DOHH2 (cell line): ENCODE measurements at regions not wholly inside any gene's neighbourhood (a gene's known extent, or its start where the extent isn't known, plus 50 kb on each side); places are given as distances from the start of the nearest gene placed in this dataset.

Experiments used
- H3F3A ChIP-seq: fragments of 200-600 bp; sonication (generic), shearing (Covaris generic); 2 replicates; pipeline ENCODE4 v1.6.0; 2016; ENCODE audit warnings: antibody characterized with exemption, mild to moderate bottlenecking; ENCODE audit not compliant: control insufficient read depth, insufficient read depth
- H3K27ac ChIP-seq: fragments of 200-600 bp; sonication (generic); 2 replicates; pipeline ENCODE4 v1.5.1; 2014; ENCODE audit warnings: low read depth, mild to moderate bottlenecking, low read length, moderate library complexity
- H3K27me3 ChIP-seq: fragments of 200-600 bp; sonication (generic); 2 replicates; pipeline ENCODE4 v1.6.1; 2014; ENCODE audit warnings: mild to moderate bottlenecking, low read length, mixed read lengths; ENCODE audit not compliant: control insufficient read depth
- H3K36me3 ChIP-seq: fragments of 200-600 bp; sonication (generic); 2 replicates; pipeline ENCODE4 v1.6.1; 2014; ENCODE audit warnings: mild to moderate bottlenecking, low read length, moderate library complexity, mixed read lengths; ENCODE audit not compliant: control insufficient read depth
- H3K4me1 ChIP-seq: fragments of 200-600 bp; sonication (generic); 2 replicates; pipeline ENCODE4 v1.6.1; 2014; ENCODE audit warnings: mild to moderate bottlenecking, low read length, mixed read lengths; ENCODE audit not compliant: control insufficient read depth
- H3K4me2 ChIP-seq: fragments of 200-600 bp; sonication (generic); 2 replicates; pipeline ENCODE4 v1.6.0; 2014; ENCODE audit warnings: mild to moderate bottlenecking, low read length, moderate library complexity
- H3K4me3 ChIP-seq: fragments of 200-600 bp; sonication (generic); 2 replicates; pipeline ENCODE4 v1.5.1; 2014; ENCODE audit warnings: mild to moderate bottlenecking, low read length, mixed read lengths
- H3K79me2 ChIP-seq: fragments of 200-600 bp; sonication (generic); 2 replicates; pipeline ENCODE4 v1.6.1; 2014; ENCODE audit warnings: mild to moderate bottlenecking, low read length, mixed read lengths; ENCODE audit not compliant: control insufficient read depth
- H3K9me2 ChIP-seq: fragments of 200-600 bp; sonication (generic); replicated peaks from 2 replicates; pipeline ENCODE4 v1.6.1; 2014; ENCODE audit warnings: mild to moderate bottlenecking, low read length, mixed read lengths; ENCODE audit not compliant: control insufficient read depth
- H3K9me3 ChIP-seq: fragments of 200-600 bp; sonication (generic); 2 replicates; pipeline ENCODE4 v1.6.1; 2014; ENCODE audit warnings: antibody characterized with exemption, low read length, mixed read lengths; ENCODE audit not compliant: control insufficient read depth, insufficient read depth
- H4K20me1 ChIP-seq: fragments of 200-600 bp; sonication (generic); 2 replicates; pipeline ENCODE4 v1.6.0; 2014; ENCODE audit warnings: low read depth, mild to moderate bottlenecking, antibody characterized with exemption, low read length, moderate library complexity; ENCODE audit not compliant: control insufficient read depth, insufficient read depth
- EZH2phosphoT487 ChIP-seq: fragments of 200-600 bp; sonication (generic); IDR thresholded peaks from 2 replicates; pipeline ENCODE4 v1.6.1; 2017; ENCODE audit warnings: borderline replicate concordance, mild to moderate bottlenecking, antibody characterized with exemption, low read length, moderate library complexity, mixed read lengths
- TF ChIP-seq, protein P1 (sequence below): fragments of 200-600 bp; sonication (generic); IDR thresholded peaks from one replicate; pipeline ENCODE4 v1.5.1; 2014; ENCODE audit warnings: antibody characterized with exemption, mild to moderate bottlenecking, low read depth, low read length; ENCODE audit not compliant: poor library complexity, severe bottlenecking

- Histone ChIP-seq H4K20me1 (no peaks in the 10 kb centered on the region), H3K9me2 (no peaks in the 10 kb centered on the region), H3K27me3 (no peaks in the 10 kb centered on the region), H3K27ac (no peak overlapping the region), H3K9me3 (no peaks in the 10 kb centered on the region), H3K4me1 (no peaks in the 10 kb centered on the region), H3K36me3 (no peaks in the 10 kb centered on the region), H3F3A (no peaks in the 10 kb centered on the region), H3K4me3 (no peak overlapping the region), H3K4me2 (no peak overlapping the region), H3K79me2 (no peaks in the 10 kb centered on the region)
- no peak for TF ChIP-seq EZH2phosphoT487
- TF ChIP-seq, protein P1, sequence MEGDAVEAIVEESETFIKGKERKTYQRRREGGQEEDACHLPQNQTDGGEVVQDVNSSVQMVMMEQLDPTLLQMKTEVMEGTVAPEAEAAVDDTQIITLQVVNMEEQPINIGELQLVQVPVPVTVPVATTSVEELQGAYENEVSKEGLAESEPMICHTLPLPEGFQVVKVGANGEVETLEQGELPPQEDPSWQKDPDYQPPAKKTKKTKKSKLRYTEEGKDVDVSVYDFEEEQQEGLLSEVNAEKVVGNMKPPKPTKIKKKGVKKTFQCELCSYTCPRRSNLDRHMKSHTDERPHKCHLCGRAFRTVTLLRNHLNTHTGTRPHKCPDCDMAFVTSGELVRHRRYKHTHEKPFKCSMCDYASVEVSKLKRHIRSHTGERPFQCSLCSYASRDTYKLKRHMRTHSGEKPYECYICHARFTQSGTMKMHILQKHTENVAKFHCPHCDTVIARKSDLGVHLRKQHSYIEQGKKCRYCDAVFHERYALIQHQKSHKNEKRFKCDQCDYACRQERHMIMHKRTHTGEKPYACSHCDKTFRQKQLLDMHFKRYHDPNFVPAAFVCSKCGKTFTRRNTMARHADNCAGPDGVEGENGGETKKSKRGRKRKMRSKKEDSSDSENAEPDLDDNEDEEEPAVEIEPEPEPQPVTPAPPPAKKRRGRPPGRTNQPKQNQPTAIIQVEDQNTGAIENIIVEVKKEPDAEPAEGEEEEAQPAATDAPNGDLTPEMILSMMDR, result no peak
Measured at GRCh38 chr5:145393426-145393825, 441.7 kb downstream of the PRELID2 start.

DNA sequence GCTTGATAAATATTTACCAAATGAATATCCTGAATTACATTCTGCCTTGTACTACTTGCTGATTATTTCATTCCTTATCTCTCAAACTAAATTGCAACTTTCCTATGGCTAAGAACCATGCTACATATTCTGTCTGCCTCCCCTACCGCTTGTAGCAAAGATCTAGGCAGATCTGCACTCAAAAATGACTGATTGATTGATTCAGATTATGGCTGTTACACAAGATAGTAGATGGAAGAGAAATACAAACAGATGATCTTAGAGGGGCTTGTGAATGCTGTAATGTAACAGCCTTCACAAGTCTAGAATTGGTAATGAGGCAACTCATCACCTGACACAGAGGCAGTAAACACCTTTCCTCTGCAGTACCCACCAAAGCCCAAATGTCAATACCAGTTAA is 446.1 kb downstream of the PRELID2 start:
- TF ChIP-seq EZH2phosphoT487, result no peak
- TF ChIP-seq, protein P1, result no peak
- H3K9me2 ChIP-seq, result no peaks in the 10 kb centered on the region
- H3F3A ChIP-seq, result no peaks in the 10 kb centered on the region

GRCh38 chr5:145385276-145385675 is 449.9 kb downstream of the PRELID2 start:
- Histone ChIP-seq H3K27ac (no peak overlapping the region), H3F3A (no peaks in the 10 kb centered on the region), H3K9me3 (no peaks in the 10 kb centered on the region), H3K27me3 (no peaks in the 10 kb centered on the region), H3K36me3 (no peaks in the 10 kb centered on the region), H4K20me1 (no peaks in the 10 kb centered on the region), H3K4me1 (no peaks in the 10 kb centered on the region), H3K79me2 (no peaks in the 10 kb centered on the region), H3K4me3 (no peak overlapping the region), H3K4me2 (no peak overlapping the region), H3K9me2 (no peaks in the 10 kb centered on the region)
- TF ChIP-seq EZH2phosphoT487, result no peak
- TF ChIP-seq, protein P1, result no peak

More for the DNA sequence above, 446.1 kb downstream of the PRELID2 start:
- Histone ChIP-seq H3K4me2 (no peak overlapping the region), H3K4me3 (no peak overlapping the region), H3K27me3 (no peaks in the 10 kb centered on the region), H3K9me3 (no peaks in the 10 kb centered on the region), H3K27ac (no peak overlapping the region), H4K20me1 (no peaks in the 10 kb centered on the region), H3K36me3 (no peaks in the 10 kb centered on the region), H3K79me2 (no peaks in the 10 kb centered on the region), H3K4me1 (no peaks in the 10 kb centered on the region)

GRCh38 chr5:145378226-145378625 is 456.9 kb downstream of the PRELID2 start:
- Histone ChIP-seq H4K20me1 (no peaks in the 10 kb centered on the region), H3K4me1 (no peaks in the 10 kb centered on the region), H3K36me3 (no peaks in the 10 kb centered on the region), H3K9me3 (peaks cover 8% of the 10 kb centered on the region), H3K27me3 (no peaks in the 10 kb centered on the region), H3K4me2 (no peak overlapping the region), H3F3A (no peaks in the 10 kb centered on the region), H3K27ac (no peak overlapping the region), H3K9me2 (no peaks in the 10 kb centered on the region), H3K79me2 (no peaks in the 10 kb centered on the region), H3K4me3 (no peak overlapping the region)
- no peak for TF ChIP-seq EZH2phosphoT487
- TF ChIP-seq, protein P1, result no peak
